Stimulated activated CD4-positive, alpha-beta T cell treated with anti-CD3 and anti-CD28 coated beads, Interleukin-15, amount 100 ng/mL, for 1 hour (primary cell): ENCODE measurements at regions not wholly inside any gene's neighbourhood (a gene's known extent, or its start where the extent isn't known, plus 50 kb on each side); places are given as distances from the start of the nearest gene placed in this dataset.
"Not testable (repeated sequence)": the region's sequence is repeated elsewhere in the genome, so short reads cannot be mapped to it uniquely, and the experiment has no call there.

Source experiments
- DNase-seq, 2 donors: peaks; one replicate each; pipeline ENCODE4 v3.0.0-alpha.2; 2020; ENCODE audit warnings: low read depth in 1 of 2, low spot score in 1 of 2

DNA sequence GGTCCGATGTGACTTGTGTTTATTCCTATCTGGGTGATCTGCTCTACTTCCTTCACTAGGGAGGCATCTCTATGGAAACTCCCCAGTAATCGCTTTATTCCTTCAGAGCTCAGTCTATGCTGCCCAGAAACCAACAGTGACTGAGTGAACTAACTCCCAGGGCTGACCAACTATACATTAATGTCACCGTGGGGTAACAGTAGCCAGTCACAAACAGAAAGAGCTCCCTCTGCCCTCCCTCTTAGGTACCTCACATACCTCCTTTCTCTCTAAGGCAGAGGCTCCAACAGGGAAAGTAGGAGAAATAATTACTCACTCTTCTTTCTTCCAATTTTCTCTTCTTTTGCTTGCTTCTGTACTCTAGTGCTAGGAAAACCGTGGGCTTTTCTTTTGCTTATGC lies 855.0 kb downstream of the REEP3 start:
- no peak for DNase-seq

DNA sequence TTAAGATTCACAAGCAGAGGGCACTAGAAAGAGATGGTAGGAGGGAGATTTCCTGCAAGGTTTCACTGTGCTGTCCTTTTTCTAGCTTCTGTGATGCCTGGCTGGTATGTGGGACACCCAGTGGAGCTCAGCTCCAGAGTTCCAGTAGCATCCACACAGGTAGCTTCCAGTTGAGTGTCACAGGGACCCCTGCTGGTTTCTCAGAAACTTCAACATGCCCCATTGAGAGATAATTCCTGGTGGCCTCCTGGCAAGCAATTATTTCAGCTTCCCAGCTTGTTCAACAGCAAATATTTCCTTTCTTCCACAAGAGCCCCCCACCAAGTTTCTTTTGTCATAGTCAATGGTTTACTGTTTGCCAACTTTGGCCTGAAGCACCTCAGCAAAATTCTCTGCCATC lies 858.7 kb downstream of the REEP3 start:
- no peak for DNase-seq

DNA sequence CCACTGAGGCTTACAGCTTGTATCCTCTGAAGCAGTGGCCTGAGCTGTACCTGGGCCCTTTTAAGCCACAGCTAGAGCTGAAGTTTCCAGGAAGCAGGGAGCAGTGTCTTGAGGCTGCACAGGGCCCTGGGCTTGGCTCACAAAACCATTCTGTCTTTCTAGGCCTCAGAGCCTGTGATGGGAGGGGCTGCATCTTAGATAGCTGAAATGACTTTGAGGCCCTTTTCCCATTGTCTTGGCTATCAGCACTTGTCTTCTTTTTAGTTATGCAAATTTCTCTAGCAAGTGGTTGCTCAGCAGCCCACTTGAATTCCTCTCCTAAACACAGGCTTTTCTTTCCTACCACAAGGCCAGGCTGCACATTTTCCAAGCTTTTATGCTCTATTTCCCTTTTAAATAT lies 864.2 kb downstream of the REEP3 start:
- DNase-seq = no peak

DNA sequence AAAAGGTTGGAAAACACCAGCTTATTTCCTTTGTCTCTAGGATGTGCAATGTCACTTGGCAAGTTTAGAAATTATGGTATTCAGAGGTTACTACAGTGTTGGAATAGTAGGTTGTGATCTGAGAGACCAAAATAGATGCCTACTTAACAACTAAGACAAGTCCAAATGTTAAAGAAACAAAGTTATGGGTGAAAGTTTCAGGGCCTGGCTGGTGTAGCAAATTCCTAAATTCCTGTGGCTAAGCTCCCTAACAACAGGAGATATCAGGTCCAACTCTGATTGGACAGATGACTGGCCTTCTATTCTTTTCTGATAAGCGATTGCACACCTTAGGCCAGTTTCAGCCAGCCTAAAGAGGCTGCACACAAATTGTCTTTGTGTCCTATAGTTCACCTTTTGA lies 873.5 kb downstream of the REEP3 start:
- DNase-seq = no peak

DNA sequence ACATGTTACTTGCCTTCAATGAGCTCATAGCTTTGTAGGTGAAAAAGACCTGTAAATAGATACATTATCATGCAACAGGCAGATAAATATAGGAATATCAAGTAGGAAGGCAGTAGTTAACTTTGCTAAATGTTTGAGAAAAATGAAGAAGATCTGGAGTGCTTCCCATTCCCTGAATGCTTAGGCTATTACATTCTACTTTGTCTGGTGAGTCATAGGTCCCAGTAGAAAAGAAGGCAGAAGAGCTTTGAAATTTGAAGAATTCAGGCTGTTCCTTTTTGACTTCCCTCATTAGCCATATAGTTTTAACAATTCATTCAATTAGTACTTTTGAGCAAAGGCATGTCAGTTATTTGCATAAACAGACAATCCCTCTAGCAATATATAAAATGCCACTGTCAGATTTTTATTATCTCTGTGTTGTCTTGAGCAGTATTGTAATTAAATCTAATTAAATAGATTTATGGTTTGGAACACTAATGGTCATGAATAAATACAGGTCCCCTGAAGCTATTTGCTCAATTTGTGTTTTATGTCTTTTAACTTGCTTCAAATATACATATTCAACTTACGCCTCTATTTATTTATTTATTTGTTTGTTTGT lies 875.0 kb downstream of the REEP3 start:
- no peak for DNase-seq

DNA sequence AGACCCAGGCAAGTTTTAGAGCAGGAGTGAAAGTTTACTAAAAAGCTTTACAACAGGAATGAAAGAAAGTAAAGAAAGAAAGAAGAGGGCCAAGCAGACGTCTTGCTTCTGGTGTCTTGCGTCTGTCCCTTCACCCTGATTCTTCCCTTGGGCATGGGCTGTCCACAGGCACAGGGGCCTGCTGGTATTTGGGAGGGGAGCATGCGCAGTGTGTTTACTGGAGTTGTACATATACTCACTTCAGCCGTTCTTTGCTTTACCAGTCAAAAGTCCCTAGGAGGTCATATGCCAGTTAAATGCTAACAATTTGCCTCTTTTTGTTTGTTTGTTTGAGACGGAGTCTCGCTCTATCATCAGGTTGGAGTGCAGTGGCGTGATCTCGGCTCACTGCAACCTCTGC lies 875.9 kb downstream of the REEP3 start:
- DNase-seq = no peak

DNA sequence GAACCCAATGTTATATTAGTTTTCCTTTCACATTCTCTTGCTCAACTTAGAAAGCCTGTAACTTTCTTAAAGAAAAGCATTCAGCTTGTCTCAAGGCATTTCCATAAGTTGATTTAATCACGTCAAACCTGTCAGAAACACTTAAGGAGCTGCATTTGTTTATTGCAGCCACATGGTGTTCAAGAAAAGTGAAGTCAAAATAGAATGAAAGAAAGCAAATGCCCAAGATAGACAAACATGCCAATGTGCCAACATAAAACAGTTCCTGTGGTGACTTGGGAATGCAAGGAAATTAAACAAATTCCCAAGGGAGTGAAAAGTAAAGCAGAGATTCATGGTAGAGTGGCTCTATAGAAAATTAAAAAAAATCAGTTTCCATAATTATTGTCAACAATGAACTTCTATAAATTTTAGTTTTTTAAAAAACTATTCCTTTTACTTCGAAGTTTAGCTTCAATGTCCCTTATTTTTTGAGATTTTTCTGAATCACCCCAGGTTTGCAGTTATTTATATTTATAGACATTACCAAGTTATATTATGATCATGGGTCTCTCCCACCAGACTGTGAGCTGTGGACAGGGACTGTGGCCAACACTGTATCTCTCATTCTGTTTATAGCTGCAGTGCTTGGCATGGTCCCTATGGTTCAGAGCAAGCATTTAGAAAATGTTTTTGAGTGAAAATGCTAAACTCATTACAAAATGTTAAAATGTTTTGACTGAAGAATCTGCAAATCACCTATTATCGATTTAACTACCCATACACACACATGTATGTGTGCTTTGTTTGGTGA lies 887.4 kb downstream of the REEP3 start:
- DNase-seq = no peak

DNA sequence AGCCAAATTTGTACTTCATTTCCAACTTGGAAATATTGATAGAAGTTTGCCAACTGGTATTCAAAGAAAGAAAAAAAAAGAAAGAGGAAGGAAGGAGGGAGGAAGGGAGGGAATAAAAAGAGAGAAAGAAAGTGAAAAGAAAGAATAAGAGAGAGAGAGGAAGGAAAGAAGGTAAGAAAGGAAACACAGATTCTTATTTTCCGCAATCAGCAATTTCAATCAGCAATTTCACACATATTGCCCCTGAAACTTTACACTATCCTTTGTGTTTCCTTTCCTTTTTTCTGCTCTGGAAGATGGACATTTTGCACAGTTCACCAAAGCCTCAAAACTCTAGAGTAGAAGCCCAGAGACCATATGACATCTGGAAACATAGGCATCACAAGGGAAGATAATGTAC lies 888.1 kb downstream of the REEP3 start:
- DNase-seq = no peak

DNA sequence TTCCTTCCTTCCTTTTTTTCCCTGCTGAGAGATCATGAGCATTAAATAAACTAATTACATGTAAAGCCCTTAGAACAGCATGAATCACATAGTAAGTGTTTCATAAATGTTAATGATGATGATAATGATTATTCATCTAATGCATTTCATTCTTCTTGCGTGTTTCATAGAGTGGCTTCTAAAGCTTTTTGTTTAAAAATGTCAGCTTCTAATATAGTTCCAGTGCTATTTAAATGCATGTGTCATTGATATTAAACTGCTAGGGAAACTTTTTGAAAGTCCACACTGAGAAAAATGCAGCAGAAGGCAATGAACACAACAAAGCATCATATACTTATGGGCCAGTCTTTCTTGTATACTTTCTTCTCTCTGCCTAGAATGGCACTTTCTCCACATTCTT lies 894.8 kb downstream of the REEP3 start:
- no peak for DNase-seq

DNA sequence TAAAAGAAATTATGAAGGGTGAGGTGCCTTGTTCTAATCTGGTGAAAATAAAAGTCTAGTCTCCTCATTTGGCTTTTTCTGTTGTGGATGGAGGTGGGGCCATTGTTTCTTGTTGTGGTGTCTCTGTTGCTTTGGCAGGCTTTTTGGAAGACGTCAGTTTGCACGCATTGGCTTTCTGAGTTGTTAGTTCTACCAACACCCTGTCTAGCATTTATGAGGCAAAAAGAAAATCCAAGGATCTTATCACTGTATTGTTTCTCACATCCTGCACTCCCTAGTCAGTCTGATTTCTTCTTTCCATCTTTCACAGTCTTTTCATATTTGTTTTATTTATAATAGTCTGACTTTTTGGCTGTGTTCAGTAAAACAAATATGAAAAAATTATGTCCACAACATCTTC lies 898.3 kb downstream of the REEP3 start:
- no peak for DNase-seq

DNA sequence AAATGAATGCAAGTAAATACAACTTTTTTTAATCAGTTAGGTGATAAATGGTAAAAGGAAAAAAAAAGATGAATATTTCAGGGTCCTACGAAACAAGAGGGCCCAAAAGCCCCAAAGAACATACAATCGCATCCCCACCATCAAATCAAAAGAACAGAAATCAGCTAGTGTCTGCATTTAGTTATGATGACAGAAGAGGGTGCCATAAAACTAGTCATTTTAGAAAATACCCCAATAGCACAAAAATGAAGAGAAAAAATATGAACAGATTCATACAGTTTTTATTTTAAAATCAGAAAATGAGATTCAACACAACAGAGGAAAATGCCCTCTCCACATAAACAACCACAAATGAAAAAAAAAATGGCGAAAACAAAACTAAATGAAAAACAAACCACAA lies 905.5 kb downstream of the REEP3 start:
- no peak for DNase-seq

DNA sequence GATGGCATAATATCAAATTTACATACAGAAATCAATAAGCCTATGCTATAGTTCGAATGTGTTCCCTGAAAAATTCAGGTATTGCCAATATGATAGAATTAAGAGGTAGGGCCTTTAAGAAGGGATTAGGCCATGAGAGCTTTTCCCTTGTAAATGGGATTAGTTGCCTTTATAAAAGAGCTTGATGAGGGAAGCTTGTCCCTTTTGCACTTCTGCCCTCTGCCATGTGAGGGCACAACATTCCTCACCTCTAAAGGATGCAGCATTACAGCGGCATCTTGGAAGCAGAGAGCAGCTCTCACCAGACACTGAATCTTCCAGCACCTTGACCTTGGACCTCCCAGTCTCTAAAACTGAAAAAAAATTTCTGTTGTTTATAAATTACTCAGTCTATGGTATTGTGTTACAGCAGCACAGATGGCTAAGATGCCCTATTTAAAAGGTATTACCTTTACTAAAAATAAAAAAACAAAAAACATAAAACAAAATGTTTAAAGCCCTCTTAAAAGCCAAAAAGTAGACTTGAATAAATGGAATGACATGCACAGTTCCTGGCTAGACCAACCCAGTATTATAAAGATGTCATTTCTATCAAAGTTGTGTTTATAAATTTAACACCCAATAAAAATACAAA lies 909.6 kb downstream of the REEP3 start:
- no peak for DNase-seq

DNA sequence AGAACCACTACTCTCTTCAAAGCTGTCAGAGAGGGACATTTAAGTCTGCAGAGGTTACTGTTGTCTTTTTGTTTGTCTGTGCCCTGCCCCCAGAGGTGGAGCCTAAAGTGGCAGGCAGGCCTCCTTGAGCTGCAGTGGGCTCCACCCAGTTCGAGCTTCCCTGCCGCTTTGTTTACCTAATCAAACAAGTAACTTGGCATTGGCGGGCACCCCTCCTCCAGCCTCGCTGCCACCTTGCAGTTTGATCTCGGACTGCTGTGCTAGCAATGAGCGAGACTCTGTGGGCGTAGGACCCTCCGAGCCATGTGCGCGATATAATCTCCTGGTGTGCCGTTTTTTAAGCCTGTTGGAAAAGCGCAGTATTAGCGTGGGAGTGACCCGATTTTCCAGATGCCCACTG lies 920.7 kb downstream of the REEP3 start:
- not testable (repeated sequence) for DNase-seq

DNA sequence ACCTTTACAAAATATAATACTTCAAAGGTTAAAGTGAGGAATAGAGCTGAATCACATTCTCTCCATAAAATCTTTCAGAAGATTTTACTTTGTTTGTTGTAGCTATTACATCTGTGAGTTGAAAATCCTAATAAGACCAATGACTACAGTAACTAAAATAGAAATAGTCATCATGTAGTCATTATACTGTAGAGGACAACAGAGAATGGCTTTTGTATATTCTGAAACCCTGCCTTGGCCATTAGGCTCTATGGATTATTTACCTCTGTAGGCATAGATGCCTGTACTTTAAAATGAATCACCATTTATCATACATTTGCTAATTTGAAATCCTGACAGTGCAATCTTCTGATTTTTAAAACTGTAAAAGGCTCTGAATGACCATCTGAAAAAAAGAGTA lies 923.0 kb downstream of the REEP3 start:
- no peak for DNase-seq

DNA sequence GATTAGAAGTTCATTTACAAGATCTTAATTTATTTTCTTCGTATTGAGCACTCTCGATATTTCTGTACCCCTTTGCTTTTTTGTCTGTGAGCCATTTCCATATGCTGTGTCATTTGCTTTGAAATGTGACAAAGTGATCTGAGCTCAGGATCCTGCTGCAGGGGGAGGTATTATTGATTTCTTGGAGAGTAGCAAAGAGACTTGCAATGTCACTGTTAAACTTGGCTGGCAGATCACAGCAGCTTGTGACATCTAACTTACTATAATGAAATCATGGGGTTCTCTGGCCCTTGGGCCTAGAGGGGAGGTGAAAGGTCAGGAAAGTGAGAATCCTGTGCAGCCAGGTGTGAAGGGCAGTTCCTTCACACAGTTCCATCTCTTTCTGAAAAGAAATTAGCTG lies 923.4 kb downstream of the REEP3 start:
- DNase-seq = no peak

DNA sequence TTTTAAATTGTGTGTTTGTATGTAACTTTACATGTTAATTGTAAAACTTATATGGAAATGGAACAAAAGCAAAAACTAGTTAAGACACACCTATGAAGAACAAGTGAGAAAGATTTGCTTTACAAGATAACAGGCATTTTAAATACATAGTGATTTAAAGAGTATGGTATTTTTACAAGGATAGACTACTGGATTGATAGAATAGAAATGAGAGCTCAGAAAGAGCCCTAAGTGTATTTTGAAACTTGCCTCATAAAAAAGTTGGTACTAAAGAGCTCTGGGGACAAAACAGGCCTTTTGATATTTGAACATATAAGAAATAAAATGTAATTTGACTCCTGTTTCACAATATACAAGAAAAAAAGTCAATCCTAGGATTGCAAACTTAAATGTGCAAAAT lies 928.4 kb downstream of the REEP3 start:
- DNase-seq = no peak

DNA sequence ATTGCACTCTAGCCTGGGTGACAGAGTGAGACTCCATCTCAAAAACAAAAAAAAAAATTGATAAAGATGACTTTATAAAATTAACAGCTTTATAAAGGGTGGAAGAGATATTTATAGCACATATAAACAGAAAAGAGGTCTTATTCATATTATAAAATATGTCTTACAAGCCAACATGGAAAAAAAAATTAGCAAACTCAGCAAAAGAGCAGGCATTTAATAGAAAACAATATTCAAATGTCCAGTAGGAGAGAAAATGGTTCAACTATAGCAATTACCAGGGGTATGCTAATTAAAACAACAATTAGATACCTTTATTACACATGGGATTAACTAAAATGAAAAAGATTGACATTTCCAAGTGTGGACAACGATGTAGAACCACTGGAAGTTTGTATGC lies 929.1 kb downstream of the REEP3 start:
- no peak for DNase-seq

DNA sequence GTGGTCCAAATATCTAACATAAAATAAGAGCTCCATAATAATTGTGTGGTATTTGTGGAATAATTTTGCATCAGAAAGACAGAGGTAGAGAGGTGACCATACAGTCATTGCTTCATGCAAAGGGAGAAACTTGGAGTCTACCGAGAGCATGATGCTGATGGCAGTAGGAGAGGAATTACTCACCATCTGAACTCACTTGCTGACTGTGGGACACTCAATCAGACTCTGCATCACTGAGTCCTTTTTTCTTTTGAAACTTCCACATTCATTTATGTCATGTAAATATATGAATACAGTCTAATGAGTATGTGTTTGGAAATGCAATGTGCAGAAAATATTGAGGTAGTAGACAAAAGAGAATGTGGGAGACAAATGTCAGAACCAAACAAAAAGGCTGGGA lies 933.8 kb downstream of the REEP3 start:
- no peak for DNase-seq

DNA sequence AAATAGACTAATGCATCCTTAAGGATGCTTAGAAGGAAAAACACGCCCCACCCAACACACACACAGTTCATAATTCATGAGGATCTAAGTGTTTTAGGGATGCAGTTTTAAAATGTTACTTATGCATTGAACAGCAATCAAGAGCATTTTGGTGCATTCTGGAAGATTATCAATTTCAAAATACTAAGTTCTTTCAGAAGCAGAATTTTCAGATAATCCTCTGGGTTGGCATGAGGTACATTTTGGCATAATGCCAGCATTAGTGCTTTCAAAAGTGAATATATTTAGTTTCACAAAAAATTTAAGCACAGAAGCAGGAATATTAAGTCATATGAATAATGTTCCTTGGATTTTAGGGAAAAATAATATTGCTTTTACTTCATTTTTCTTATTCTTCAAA lies 937.1 kb downstream of the REEP3 start:
- no peak for DNase-seq

DNA sequence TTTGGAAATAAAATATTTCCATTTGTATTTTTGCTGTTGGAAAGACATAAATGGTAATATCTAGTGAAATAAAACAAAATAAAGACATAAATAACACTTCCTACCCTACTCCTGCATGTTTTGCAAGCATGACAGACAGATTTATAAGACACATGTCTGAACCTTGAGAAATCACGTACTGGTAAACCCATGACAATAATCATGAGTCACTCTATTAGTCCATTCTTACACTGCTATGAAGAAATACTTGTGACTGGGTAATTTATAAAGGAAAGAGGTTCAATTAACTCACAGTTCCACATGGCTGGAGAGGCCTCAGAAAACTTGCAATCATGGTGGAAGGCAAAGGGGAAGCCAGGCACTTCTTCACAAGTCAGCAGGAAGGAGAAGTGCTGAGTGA lies 942.2 kb downstream of the REEP3 start:
- no peak for DNase-seq

DNA sequence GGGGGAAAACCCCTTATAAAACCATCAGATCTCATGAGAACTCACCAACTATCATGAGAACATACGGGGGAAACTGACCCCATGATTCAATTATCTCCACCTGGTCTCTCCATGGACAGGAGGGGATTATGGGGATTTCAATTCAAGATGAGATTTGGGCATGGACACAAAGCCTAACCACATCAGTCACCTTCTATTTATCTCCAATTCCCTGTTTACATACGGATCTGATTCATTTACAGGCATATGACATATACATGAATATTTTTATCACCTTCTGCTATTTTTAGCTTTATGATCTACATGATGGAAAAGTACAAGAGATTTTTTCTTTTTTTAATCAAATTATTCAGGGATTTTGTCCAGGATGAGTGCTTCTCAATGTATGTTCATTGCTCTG lies 944.5 kb downstream of the REEP3 start:
- DNase-seq = no peak

DNA sequence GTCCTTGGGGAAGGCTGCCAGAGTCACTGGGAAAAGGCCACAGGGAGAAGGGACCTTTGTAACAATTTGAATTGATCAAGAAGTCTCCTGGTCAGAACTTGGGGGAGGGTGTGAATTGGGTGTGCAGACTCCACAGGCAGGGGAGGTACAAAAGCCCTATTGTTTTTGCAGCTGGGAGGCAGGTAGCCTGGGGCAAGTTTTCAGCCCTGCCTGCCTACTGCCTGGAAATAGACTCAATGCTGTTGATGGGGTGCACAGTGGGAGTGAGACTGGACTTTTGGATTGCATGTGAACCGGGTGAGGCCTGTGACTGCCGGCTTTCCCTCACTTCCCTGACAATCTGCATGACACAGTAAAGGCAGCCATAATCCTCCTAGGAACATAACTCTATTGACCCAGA lies 947.0 kb downstream of the REEP3 start:
- DNase-seq = no peak

DNA sequence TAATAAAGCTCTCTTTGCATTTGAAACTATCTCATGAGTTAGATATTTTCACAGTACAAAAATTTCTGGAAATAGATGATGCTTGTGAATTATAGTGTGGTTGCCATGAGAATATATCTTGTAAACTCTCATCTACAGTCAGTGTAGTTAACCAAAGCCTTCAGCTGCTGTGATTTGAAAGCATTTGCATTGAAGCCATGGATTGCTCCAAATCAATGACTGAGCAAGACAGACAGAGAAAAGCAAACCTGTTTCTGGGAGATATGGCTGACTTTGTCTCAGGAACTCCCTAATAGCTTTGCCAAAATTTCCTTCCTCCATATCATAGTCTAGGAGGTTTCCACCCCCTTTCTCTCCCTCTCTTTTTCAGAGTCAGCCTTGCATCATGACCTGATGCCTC lies 955.3 kb downstream of the REEP3 start:
- no peak for DNase-seq
